HS-27A (cell line): ENCODE measurements at regions not wholly inside any gene's neighbourhood (a gene's known extent, or its start where the extent isn't known, plus 50 kb on each side); places are given as distances from the start of the nearest gene placed in this dataset.
"Not testable (repeated sequence)": the region's sequence is repeated elsewhere in the genome, so short reads cannot be mapped to it uniquely, and the experiment has no call there.

ENCODE experiments used
- DNase-seq: peaks from one replicate; pipeline ENCODE4 v3.0.0-alpha.2; 2012; ENCODE audit warnings: low read depth, missing footprints

- no peak for DNase-seq
These were observed 60.8 kb upstream of the NAMPT start for GRCh38 chr7:106345421-106346166.

GRCh38 chr7:106344861-106345260 is 60.1 kb upstream of the NAMPT start:
- DNase-seq = no peak

- DNase-seq = no peak
These were observed 59.4 kb upstream of the NAMPT start for GRCh38 chr7:106344211-106344610.

GRCh38 chr7:106342049-106342448 is 57.3 kb upstream of the NAMPT start:
- not testable (repeated sequence) for DNase-seq

- DNase-seq = not testable (repeated sequence)
These were observed 55.4 kb upstream of the NAMPT start for GRCh38 chr7:106340247-106340596.

- DNase-seq = no peak
These were observed 54.9 kb upstream of the NAMPT start for GRCh38 chr7:106339513-106340246.

- no peak for DNase-seq
These were observed 53.0 kb upstream of the NAMPT start for GRCh38 chr7:106337754-106338153.

- DNase-seq = no peak
These were observed 51.0 kb upstream of the NAMPT start for GRCh38 chr7:106335814-106336213.
